ENCODE measurements at regions not wholly inside any gene's neighbourhood (a gene's known extent, or its start where the extent isn't known, plus 50 kb on each side); places are given as distances from the start of the nearest gene placed in this dataset.
"Not testable (repeated sequence)": the region's sequence is repeated elsewhere in the genome, so short reads cannot be mapped to it uniquely, and the experiment has no call there.

GRCh38 chr22:23383491-23384361 lies 196.4 kb downstream of the IGLL1 start:
- DNase-seq (ENCODE audit: low read depth in 2 of 2, low spot score in 1 of 2): no peak

- no peak for DNase-seq (ENCODE audit: low read depth in 2 of 2, low spot score in 1 of 2)
Measured at GRCh38 chr22:23382428-23383218, 197.5 kb downstream of the IGLL1 start.

- no peak for DNase-seq (ENCODE audit: low read depth in 2 of 2, low spot score in 1 of 2)
Measured at GRCh38 chr22:23381661-23382427, 198.2 kb downstream of the IGLL1 start.

- no peak for DNase-seq (ENCODE audit: low read depth in 2 of 2, low spot score in 1 of 2)
Measured at GRCh38 chr22:23380911-23381310, 199.2 kb downstream of the IGLL1 start.

GRCh38 chr22:23380230-23380573 lies 199.9 kb downstream of the IGLL1 start:
- no peak for DNase-seq (ENCODE audit: low read depth in 2 of 2, low spot score in 1 of 2)

GRCh38 chr22:23379540-23380229 lies 199.4 kb downstream of the BCR start:
- DNase-seq (ENCODE audit: low read depth in 2 of 2, low spot score in 1 of 2): not testable (repeated sequence)

- no peak for DNase-seq (ENCODE audit: low read depth in 2 of 2, low spot score in 1 of 2)
Measured at GRCh38 chr22:23377767-23378166, 197.5 kb downstream of the BCR start.

- DNase-seq (ENCODE audit: low read depth in 2 of 2, low spot score in 1 of 2): no peak
Measured at GRCh38 chr22:23376256-23376655, 195.9 kb downstream of the BCR start.

- DNase-seq (ENCODE audit: low read depth in 2 of 2, low spot score in 1 of 2): no peak
Measured at GRCh38 chr22:23375031-23375827, 194.9 kb downstream of the BCR start.

- DNase-seq (ENCODE audit: low read depth in 2 of 2, low spot score in 1 of 2): no peak
Measured at GRCh38 chr22:23373601-23374000, 193.3 kb downstream of the BCR start.

- DNase-seq (ENCODE audit: low read depth in 2 of 2, low spot score in 1 of 2): no peak
Measured at GRCh38 chr22:23370251-23370650, 189.9 kb downstream of the BCR start.

GRCh38 chr22:23369054-23369685 lies 188.9 kb downstream of the BCR start:
- DNase-seq (ENCODE audit: low read depth in 2 of 2, low spot score in 1 of 2): no peak
